Stromal cell of bone marrow (primary cell): ENCODE measurements at regions not wholly inside any gene's neighbourhood (a gene's known extent, or its start where the extent isn't known, plus 50 kb on each side); places are given as distances from the start of the nearest gene placed in this dataset.
"Not testable (repeated sequence)": the region's sequence is repeated elsewhere in the genome, so short reads cannot be mapped to it uniquely, and the experiment has no call there.

Source experiments
- DNase-seq: peaks from one replicate; pipeline ENCODE4 v3.0.0-alpha.2; 2012; ENCODE audit warnings: low read depth

DNA sequence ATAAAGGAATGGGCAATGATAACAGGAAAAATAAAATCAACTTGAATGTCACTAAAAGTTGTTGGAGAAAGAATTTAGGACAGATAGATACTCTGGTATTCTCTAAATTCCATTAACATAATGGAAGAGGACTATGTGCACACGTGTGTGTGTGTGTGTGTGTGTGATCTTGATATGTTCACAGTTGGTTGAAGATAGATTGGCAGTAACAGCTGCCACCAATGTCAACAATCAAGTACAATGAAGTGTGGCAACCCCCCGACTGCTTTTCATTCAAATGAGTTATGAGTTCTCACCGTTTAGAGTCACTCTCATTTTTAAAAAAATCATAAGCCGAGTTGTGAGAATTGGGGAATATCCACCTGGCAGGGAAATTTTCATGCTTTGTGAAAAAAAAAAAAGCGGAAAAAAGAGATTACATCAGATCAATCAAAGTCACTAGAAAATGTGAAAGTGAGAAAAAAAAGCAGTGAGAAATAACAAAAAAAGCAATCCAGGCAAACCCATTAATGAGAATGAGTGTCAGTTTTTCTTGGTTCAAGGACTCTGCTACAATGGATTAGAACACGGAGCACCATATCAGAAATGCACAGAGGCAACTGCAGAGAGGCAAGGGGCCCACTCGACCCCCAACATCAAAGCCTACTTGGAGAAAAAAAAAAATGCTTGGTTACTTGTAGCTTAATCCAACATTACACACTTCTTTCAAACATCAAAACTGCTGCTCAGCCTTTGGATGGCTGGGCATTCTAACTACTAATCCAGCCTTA lies 414.9 kb upstream of the PITX2 start:
- DNase-seq: no peak

- DNase-seq: no peak
These were observed 418.0 kb upstream of the PITX2 start for GRCh38 chr4:111040904-111041303.

DNA sequence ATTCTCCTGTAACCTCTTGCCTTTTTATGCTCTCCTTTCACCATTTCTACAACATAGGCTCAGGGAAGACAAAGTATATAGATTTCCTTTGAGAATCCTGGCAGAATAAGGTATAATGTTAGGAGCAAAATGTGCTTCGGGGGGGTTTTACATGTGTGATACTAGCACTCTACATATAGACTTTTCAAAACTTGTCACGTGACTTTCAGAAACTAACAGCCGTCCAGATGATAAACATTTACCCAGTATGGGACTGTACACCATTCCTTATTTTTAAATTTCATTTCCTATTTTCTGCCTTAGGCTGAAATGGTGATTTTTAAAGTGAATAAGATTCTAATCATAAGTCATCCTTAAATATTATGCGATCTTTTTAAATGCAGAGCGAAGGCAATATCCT lies 420.4 kb upstream of the PITX2 start:
- DNase-seq: no peak

DNA sequence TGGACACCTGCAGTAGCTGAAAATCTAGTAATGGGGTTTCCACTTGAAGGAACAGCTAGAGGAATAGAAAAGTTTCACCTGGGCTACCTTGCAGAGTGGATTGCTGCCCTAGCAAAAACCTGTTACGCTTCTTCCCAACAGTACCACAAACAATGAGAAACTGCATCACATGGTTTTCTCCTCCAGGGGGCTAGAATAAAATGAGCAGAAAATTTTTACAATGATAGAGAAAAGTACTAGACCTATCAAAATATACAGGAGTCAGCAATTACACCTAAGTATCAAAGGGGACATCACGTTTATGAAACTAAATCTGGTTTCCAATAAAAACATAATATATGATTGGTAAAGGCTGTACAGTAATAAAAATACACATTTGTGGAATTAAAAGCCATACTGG lies 423.1 kb upstream of the PITX2 start:
- DNase-seq: no peak

- no peak for DNase-seq
These were observed 423.9 kb upstream of the PITX2 start for GRCh38 chr4:111046811-111047210.

DNA sequence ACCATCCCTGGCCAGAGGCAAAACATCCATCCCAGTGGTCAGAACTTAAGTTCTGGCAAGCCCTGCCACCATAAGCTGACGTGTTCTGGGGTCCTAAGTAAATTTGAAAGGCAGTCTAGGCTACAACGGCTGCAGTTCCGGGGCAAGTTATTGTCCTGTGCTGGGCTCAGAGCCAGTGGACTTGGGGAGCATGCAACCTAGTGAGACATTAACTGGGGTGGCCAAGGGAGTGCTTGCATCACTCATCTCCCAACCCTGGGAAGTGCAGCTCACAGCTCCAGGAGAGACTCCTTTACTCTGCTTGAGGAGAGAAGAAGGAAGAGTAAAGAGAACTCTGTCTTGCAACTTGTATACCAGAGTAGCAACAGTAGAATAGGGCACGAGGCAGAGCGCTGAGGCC lies 425.4 kb upstream of the PITX2 start:
- DNase-seq: no peak

DNA sequence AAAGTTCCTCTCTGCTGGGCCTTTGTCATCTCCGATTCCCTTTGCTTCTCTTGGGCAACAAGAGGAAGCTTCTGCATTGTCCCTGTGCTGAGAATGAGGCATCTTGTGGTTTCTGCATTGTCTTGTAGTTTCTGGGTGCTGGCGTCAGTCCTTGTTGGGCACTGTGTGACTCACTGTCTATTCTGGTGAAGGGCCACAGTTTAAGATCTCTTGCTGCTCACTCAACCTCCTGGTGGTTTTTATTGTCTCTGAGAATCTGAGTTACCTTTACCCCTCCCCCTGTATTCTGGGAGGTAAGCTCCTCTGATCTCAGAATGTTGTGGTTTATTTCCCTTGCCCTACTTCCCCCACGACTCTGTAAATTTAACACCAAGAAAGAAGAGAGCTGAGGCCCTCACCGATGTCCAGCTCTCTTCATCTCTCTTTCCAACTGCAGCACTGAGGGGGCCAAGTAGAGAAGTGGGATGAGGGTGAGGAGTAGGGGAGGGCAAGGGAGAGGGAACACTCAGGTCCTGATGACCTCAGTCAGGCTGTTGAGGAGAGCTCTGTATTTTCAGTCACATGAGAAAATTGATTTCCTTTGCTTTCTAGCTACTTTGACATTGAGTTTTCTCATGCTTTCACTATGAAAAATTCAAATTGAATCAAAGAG lies 441.6 kb upstream of the PITX2 start:
- peak; percentile 63 for DNase-seq

GRCh38 chr4:111066001-111066400 lies 443.1 kb upstream of the PITX2 start:
- no peak for DNase-seq

DNA sequence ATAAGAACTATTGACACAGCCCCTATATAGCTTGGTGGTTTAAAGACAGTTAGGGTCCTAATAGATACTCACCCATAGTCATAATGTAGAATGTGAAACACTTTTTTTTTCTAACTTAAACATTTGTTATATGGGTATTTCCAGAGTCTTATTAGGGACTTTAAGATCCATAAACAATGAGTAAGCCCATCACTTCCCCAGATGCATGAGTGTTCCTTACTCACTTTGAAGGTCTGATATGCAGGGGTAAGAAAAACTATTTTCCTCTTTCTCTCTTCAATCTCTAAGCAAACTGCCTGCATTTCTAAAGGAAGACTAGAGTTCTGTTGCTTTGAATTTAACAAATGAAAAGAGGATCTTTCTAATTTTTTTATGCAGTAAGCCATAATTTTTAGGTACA lies 443.6 kb upstream of the PITX2 start:
- no peak for DNase-seq

DNA sequence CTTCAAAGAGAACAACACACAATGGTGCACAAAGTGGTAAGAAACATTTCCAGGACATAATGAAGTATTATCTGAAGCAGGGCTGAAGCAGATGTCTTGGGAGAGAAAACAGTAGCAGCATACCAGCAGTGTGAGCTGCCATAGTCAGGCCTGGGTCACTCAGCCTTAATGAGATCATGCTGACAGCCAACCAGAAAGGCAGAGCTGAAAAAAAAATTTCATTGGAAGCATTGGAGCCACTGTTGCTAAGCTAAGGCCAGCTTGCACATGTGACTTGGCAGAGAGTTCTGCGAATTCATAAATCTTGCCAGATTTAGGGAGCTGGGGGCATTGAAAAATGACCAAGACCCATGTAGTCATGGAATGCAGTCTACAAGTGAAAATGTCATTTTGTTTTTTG lies 444.0 kb upstream of the PITX2 start:
- peak; percentile 45 for DNase-seq

- no peak for DNase-seq
These were observed 446.0 kb upstream of the PITX2 start for GRCh38 chr4:111068883-111069282.

- peak; percentile 25 for DNase-seq
These were observed 447.5 kb upstream of the PITX2 start for GRCh38 chr4:111070390-111070789.

DNA sequence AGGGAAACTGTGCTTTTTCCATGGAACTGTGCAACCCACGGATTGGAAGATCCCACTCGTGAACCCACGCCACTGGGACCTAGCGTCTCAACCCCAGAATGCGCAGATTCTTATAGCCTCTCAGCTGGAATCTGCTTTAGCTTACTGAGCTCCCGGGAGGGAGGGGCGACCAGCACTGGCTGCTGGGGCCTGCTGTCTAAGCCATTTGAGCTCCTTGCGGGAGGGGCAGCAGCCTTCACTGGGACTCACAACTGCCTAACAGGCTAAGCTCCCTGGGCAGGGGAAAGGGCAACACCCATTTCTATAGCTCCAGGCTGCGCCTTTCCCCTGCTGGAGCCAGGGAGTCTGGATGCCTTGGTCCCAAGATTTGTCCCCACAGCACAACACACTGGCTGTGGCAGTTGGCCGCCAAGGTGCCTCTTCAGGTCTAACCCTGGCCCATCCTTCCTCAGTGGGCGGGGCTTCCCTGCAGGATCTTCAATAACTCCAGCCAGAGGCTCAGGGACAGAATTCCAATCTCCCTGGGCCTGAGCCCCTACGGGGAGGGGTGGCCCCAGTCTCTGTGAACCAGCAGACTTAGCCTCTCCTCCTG lies 451.7 kb upstream of the PITX2 start:
- no peak for DNase-seq

DNA sequence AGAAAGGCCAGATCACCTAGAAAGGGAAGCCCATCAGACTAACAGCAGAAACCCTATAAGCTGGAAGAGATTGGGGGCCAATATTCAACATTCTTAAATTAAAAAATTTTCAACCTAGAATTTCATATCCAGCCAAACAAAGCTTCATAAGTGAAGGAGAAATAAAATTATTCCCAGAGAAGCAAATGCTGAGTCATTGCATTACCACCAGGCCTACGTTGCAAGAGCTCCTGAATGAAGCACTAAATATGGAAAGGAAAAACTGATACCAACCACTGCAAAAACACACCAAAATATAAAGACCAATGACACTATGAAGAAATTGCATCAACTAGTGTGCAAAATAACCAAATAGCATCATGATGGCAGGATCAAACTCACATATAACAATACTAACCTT lies 453.4 kb upstream of the PITX2 start:
- not testable (repeated sequence) for DNase-seq

- DNase-seq: no peak
These were observed 485.3 kb upstream of the PITX2 start for GRCh38 chr4:111108153-111108552.

- no peak for DNase-seq
These were observed 490.7 kb upstream of the PITX2 start for GRCh38 chr4:111113591-111113990.

- no peak for DNase-seq
These were observed 493.0 kb upstream of the PITX2 start for GRCh38 chr4:111115881-111116280.

- no peak for DNase-seq
These were observed 497.3 kb upstream of the PITX2 start for GRCh38 chr4:111120191-111120590.

- DNase-seq: no peak
These were observed 503.5 kb upstream of the PITX2 start for GRCh38 chr4:111126340-111126739.

GRCh38 chr4:111127841-111128240 lies 505.0 kb upstream of the PITX2 start:
- DNase-seq: no peak

DNA sequence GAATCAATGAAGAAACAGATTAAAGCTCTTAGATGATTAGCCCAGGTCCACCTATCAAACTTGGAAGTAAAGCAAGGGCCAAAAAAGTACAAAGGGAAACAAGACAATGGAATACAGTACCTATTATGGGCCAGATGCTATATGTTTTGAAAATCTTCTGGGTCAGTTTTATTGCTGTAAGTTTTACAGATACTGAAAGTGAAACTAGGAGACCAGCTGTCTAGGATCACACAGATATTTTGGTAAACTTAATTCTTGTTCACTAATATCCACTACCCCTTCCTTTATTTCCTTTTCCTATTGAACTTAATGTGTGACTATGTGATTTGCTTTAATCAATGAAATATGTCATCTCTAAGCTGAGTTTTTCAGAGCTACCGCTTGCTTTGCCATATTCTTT lies 505.4 kb upstream of the PITX2 start:
- no peak for DNase-seq

- DNase-seq: peak; percentile 35
These were observed 513.6 kb upstream of the PITX2 start for GRCh38 chr4:111136438-111136837.

GRCh38 chr4:111136967-111137366 lies 514.1 kb upstream of the PITX2 start:
- DNase-seq: no peak

- DNase-seq: no peak
These were observed 520.6 kb upstream of the PITX2 start for GRCh38 chr4:111143510-111143909.
